PC-3 (cell line): ENCODE measurements at regions not wholly inside any gene's neighbourhood (a gene's known extent, or its start where the extent isn't known, plus 50 kb on each side); places are given as distances from the start of the nearest gene placed in this dataset.

Experiments
- ATAC-seq: fragments of 200-7000 bp; cut with Tn5 transposase; 2 replicates; pipeline ENCODE4 v1.9.1; 2020; ENCODE audit warnings: mild to moderate bottlenecking, moderate library complexity
- BruUV-seq: library from RNA; stranded (reverse); fragments of 400-500 nt; replicated peaks from 2 replicates; lab custom pipeline; 2021; lab: Mats Ljungman, UMichigan
- CTCF ChIA-PET: fragments of 300-600 bp; sonication (Branson Sonifier 250); formaldehyde crosslinking; loops from one replicate; lab custom pipeline; 2022; ENCODE audit warnings: antibody characterized with exemption; lab: Charles Lee
- POLR2A ChIA-PET: fragments of 300-600 bp; sonication (Branson Sonifier 250); formaldehyde crosslinking; loops from one replicate; lab custom pipeline; 2022; ENCODE audit warnings: antibody characterized with exemption; ENCODE audit not compliant: unreplicated experiment; lab: Charles Lee
- DNase-seq: peaks from one replicate; pipeline ENCODE4 v3.0.0-alpha.2; 2015
- H2AFZ ChIP-seq: fragments of 300-600 bp; sonication (generic); 2 replicates; pipeline ENCODE4 v1.6.0; 2016; ENCODE audit warnings: antibody characterized with exemption, low read length
- H3F3A ChIP-seq: fragments of 300-600 bp; sonication (generic); one replicate; pipeline ENCODE4 v1.6.0; 2017; ENCODE audit warnings: antibody characterized with exemption, low read length, control low read depth, mild to moderate bottlenecking; ENCODE audit not compliant: unreplicated experiment
- H3K27ac ChIP-seq: fragments of 300-600 bp; sonication (generic); 2 replicates; pipeline ENCODE4 v1.5.1; 2016; ENCODE audit warnings: mild to moderate bottlenecking, low read length
- H3K27me3 ChIP-seq: fragments of 300-600 bp; sonication (generic); 2 replicates; pipeline ENCODE4 v1.6.1; 2016; ENCODE audit warnings: low read length, mixed read lengths
- H3K36me3 ChIP-seq: fragments of 300-600 bp; sonication (generic); 2 replicates; pipeline ENCODE4 v1.6.1; 2016; ENCODE audit warnings: low read depth, mixed run types, low read length, mixed read lengths
- H3K4me1 ChIP-seq: fragments of 300-600 bp; sonication (generic); 2 replicates; pipeline ENCODE4 v1.5.1; 2016; ENCODE audit warnings: low read length; ENCODE audit not compliant: insufficient read depth
- H3K4me2 ChIP-seq: fragments of 300-600 bp; sonication (generic); 2 replicates; pipeline ENCODE4 v1.6.0; 2016; ENCODE audit warnings: low read length
- H3K4me3 ChIP-seq: fragments of 300-600 bp; sonication (generic); 2 replicates; pipeline ENCODE4 v1.5.1; 2016; ENCODE audit warnings: mild to moderate bottlenecking, low read length, mixed read lengths
- H3K79me2 ChIP-seq: fragments of 300-600 bp; sonication (generic); 2 replicates; pipeline ENCODE4 v1.6.1; 2017; ENCODE audit warnings: low read length, mixed read lengths
- H3K9ac ChIP-seq: fragments of 300-600 bp; sonication (generic); 2 replicates; pipeline ENCODE4 v1.6.0; 2016; ENCODE audit warnings: mild to moderate bottlenecking, low read length
- H3K9me2 ChIP-seq: fragments of 300-600 bp; sonication (generic); replicated peaks from 2 replicates; pipeline ENCODE4 v1.6.1; 2016; ENCODE audit warnings: mixed run types, low read length, mixed read lengths
- H3K9me3 ChIP-seq: fragments of 300-600 bp; sonication (generic); 2 replicates; pipeline ENCODE4 v1.6.1; 2016; ENCODE audit warnings: low read length, mixed read lengths
- H4K20me1 ChIP-seq: fragments of 300-600 bp; sonication (generic); 2 replicates; pipeline ENCODE4 v1.6.1; 2016; ENCODE audit warnings: low read length, mixed read lengths
- CTCF ChIP-seq: fragments of 300-600 bp; sonication (generic); conservative IDR thresholded peaks from 2 replicates; pipeline ENCODE4 v1.5.1; 2017; ENCODE audit warnings: antibody characterized with exemption, low read depth, mild to moderate bottlenecking, low read length
- EZH2 ChIP-seq: fragments of 300-600 bp; sonication (generic); IDR thresholded peaks from one replicate; pipeline ENCODE4 v1.6.1; 2017; ENCODE audit warnings: antibody characterized with exemption, mild to moderate bottlenecking, low read length; ENCODE audit not compliant: unreplicated experiment
- EZH2phosphoT487 ChIP-seq: fragments of 300-600 bp; sonication (generic); IDR thresholded peaks from 2 replicates; pipeline ENCODE4 v1.6.1; 2018; ENCODE audit warnings: mild to moderate bottlenecking, antibody characterized with exemption, low read length, borderline replicate concordance
- intact Hi-C: fragments of 100-400 bp; cut with micrococcal nuclease; formaldehyde crosslinking; loops from 2 replicates; pipeline ENCODE4 v1.9.0; 2023

GRCh38 chr2:156986339-156986988, 271.0 kb upstream of the GALNT5 start:
- TF ChIP-seq CTCF (0 out of 2 replicates have a peak, but pooled peaks have one; percentile 9), EZH2phosphoT487 (no peak)
- H3K4me1 ChIP-seq, result no peaks in the 10 kb centered on the region; the same call in 1 of the 2 replicates
- H3K27me3 ChIP-seq, result no peaks in the 10 kb centered on the region
- no peak overlapping the region for H3K9ac ChIP-seq
- no peaks in the 10 kb centered on the region for H3K36me3 ChIP-seq
- DNase-seq (peak; percentile 7), ATAC-seq (peak; percentile 84)
- H4K20me1 ChIP-seq, result no peaks in the 10 kb centered on the region
- BruUV-seq, result no TSS peak
- POLR2A ChIA-PET, result no interaction called here
- H3K9me3 ChIP-seq, result no peaks in the 10 kb centered on the region
- H2AFZ ChIP-seq, result 0 out of 2 replicates have a peak overlapping the region, but pooled peaks have one; percentile 11
- no peak overlapping the region for H3K4me2 ChIP-seq
- H3F3A ChIP-seq, result no peaks in the 10 kb centered on the region
- no peaks in the 10 kb centered on the region for H3K9me2 ChIP-seq
- H3K27ac ChIP-seq, result no peak overlapping the region
- H3K4me3 ChIP-seq, result no peak overlapping the region
- intact Hi-C loops, result no loop called here
- CTCF ChIA-PET, result no interaction called here
- H3K79me2 ChIP-seq, result no peaks in the 10 kb centered on the region

GRCh38 chr2:156999661-157000060, 257.8 kb upstream of the GALNT5 start:
- H3K9ac ChIP-seq, result no peak overlapping the region
- H3K79me2 ChIP-seq, result no peaks in the 10 kb centered on the region
- no peak overlapping the region for H3K4me3 ChIP-seq
- TF ChIP-seq EZH2 (no peak), CTCF (no peak), EZH2phosphoT487 (no peak)
- no peaks in the 10 kb centered on the region for H3K36me3 ChIP-seq
- H3K9me2 ChIP-seq, result no peaks in the 10 kb centered on the region
- no peak overlapping the region for H2AFZ ChIP-seq
- H3K27ac ChIP-seq, result no peak overlapping the region
- no peaks in the 10 kb centered on the region for H3K9me3 ChIP-seq
- CTCF ChIA-PET, result no interaction called here
- DNase-seq, result no peak
- no peaks in the 10 kb centered on the region for H3K27me3 ChIP-seq
- H4K20me1 ChIP-seq, result no peaks in the 10 kb centered on the region
- no TSS peak for BruUV-seq
- H3K4me2 ChIP-seq, result no peak overlapping the region
- intact Hi-C loops, result loop anchor here (1.0 kb wide), 1 partner anchor 33 kb away; no protein-coding TSS in a partner anchor
- no peak for ATAC-seq
- H3F3A ChIP-seq, result no peaks in the 10 kb centered on the region
- POLR2A ChIA-PET, result no interaction called here
- H3K4me1 ChIP-seq, result no peaks in the 10 kb centered on the region

GRCh38 chr2:157004789-157005188, 252.7 kb upstream of the GALNT5 start:
- no peak for ATAC-seq

More at GRCh38 chr2:157004789-157005188, 252.7 kb upstream of the GALNT5 start:
- H3K4me2 ChIP-seq, result no peak overlapping the region
- intact Hi-C loops, result no loop called here
- POLR2A ChIA-PET, result no interaction called here
- BruUV-seq, result no TSS peak
- no peaks in the 10 kb centered on the region for H3K36me3 ChIP-seq
- no peaks in the 10 kb centered on the region for H3F3A ChIP-seq
- H3K9me2 ChIP-seq, result no peaks in the 10 kb centered on the region
- CTCF ChIA-PET, result no interaction called here
- H3K4me3 ChIP-seq, result no peak overlapping the region
- no peaks in the 10 kb centered on the region for H3K4me1 ChIP-seq
- no peaks in the 10 kb centered on the region for H3K9me3 ChIP-seq
- no peak overlapping the region for H3K9ac ChIP-seq
- no peaks in the 10 kb centered on the region for H3K27me3 ChIP-seq
- no peaks in the 10 kb centered on the region for H4K20me1 ChIP-seq
- H3K27ac ChIP-seq, result no peak overlapping the region
- no peak overlapping the region for H2AFZ ChIP-seq
- DNase-seq, result no peak
- no peaks in the 10 kb centered on the region for H3K79me2 ChIP-seq
- TF ChIP-seq CTCF, result no peak
